Stimulated activated CD4-positive, alpha-beta T cell treated with anti-CD3 and anti-CD28 coated beads, Interleukin-4, amount 100 ng/mL, for 1 hour (primary cell): ENCODE measurements at regions not wholly inside any gene's neighbourhood (a gene's known extent, or its start where the extent isn't known, plus 50 kb on each side); places are given as distances from the start of the nearest gene placed in this dataset.

ENCODE experiments used
- DNase-seq: peaks from one replicate; pipeline ENCODE4 v3.0.0-alpha.2; 2020

- DNase-seq: no peak
Observed at GRCh38 chr13:90116121-90116520, 1231.4 kb upstream of the MIR17HG start.

GRCh38 chr13:90118467-90119071, 1228.9 kb upstream of the MIR17HG start:
- no peak for DNase-seq

DNA sequence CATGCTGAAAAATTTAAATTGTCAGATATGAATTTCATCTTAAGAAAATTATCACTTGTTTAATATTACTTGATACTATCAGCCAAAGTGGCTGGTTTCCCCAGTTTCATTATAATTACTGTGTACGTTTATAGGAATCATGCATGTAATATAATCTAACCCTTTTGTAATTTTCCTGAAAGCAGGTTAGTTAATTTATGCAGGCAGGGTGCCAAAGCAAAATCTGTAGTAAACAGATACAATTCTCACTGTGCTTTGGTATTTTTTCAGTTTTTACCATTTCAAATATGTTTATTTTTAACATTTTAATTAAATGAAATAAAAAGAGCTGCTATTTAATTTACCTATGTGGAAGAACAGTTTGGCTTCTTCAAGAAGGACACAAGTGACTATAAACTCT, 1227.5 kb upstream of the MIR17HG start:
- DNase-seq: no peak

DNA sequence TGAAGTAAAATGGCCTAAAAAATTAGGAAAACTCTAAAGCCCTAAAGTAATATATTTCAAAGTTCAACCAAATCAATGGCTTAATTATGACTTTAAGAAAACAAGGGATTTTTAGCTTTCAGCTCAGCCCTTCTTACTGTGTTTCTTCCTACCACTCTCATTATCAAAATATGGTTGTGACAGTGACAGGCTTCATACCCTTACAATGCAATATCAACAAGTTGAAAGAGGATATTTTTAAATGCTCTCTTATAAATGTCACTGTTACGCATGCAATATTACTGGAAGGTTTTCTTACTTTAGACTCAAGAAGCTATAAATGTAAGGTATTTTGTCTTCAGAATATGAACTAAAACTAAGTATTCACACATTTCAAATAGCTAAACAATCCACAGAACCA, 1225.7 kb upstream of the MIR17HG start:
- DNase-seq: no peak

GRCh38 chr13:90122531-90122930, 1225.0 kb upstream of the MIR17HG start:
- DNase-seq: no peak

- no peak for DNase-seq
Observed at GRCh38 chr13:90135558-90135957, 1211.9 kb upstream of the MIR17HG start.

- no peak for DNase-seq
Observed at GRCh38 chr13:90142251-90142650, 1205.2 kb upstream of the MIR17HG start.

DNA sequence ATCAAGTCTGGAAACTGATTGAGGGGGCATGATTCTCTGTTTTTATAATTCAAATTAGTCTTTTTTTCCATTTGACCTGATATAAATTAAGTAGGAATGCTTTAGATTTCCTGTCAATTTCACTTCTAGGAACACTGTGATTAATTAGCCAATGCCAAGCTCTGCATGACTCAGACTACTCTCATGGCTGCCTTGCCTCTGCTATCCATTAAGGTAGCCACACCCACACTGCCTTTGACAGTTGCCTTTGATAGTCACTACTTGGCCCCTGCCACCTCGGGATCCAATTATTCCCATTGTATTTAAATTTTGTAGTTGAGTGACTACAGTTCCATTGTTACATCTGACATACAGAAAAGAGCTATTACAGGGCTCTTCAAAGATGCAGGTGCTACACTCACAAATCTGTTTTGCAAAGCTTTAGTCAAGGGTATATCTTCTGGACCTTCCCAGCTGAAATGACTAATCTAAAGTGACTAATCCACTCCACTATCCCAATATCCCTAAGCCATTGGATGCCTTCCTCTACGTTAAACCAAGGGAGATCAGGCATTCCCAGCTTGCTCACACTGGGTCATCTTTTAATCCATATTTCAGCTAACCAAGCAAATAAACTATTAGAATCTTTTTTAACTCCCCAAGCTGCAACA, 1193.1 kb upstream of the MIR17HG start:
- DNase-seq: no peak

GRCh38 chr13:90156390-90156789, 1191.1 kb upstream of the MIR17HG start:
- DNase-seq: no peak

DNA sequence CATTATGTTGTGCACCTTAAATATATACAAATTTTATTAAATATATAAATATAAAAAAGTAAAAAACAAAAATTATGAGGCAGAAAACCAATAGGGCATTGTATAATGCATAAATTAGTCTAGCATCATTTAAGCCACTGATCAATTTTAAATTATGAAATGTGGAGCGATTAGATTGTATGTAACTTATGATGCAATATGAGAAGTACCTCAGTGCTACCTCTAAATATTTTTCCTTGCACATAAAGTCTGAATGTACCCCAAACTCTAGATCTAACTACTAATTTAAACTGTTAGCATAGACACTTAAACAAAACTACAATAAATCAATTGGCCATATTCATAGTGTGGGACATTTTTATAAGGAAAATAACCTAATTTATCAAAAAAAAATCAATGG, 1178.5 kb upstream of the MIR17HG start:
- no peak for DNase-seq

- no peak for DNase-seq
Observed at GRCh38 chr13:90170208-90170607, 1177.3 kb upstream of the MIR17HG start.

GRCh38 chr13:90171649-90172048, 1175.8 kb upstream of the MIR17HG start:
- DNase-seq: no peak

DNA sequence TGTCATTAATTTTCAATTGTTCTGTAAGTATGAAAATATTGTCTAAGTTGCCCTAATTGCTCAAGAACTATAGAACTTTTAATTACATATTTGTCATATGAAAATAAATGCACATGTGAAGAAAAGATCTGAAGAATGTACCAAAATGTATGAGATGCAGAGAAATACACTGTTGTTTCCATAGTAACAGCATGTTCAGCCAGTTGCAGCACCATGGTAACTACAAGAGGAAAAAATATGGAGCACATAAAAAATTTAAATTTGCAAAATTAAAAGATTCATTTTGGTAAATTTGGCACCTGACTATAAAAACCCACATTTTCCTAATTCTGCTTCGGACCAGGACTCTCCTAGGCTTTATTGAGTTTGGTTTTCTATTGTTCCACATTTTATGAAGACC, 1170.0 kb upstream of the MIR17HG start:
- no peak for DNase-seq

DNA sequence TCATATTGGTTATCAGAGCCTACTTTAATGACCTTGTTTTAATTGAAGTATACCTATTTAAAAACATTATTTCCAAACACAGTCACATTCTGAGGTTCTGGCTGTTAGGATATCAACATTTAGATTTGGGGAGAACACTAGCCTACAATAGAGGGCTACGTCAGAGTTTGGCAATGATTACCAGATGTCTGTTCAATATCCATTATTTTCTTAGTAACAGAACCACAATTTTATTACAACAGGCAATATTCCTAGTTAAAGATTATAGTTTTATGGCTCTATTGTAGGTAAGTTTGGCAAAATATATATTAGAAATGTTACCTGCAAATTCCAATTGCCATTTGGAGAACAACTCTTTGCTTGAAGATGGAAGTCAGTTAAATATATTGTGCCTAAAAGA, 1163.1 kb upstream of the MIR17HG start:
- no peak for DNase-seq

DNA sequence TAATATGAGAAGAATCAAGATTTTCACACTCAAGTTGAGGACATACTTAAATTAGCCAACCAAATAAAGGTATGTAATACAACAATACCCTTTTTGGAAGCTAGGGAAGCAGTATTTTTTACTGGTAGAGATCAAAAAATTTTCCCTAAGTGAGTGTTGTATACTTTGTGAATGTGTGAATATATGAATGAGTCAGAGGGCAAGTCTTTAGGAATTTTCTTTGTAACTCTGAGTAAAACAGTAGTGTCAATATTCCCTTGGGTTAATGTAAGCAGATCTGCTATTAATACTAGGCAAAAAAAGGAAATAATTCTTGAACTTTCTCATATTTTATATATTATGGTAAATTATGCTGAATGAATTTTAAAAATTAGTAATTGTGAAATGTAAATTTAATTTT, 1161.8 kb upstream of the MIR17HG start:
- no peak for DNase-seq

DNA sequence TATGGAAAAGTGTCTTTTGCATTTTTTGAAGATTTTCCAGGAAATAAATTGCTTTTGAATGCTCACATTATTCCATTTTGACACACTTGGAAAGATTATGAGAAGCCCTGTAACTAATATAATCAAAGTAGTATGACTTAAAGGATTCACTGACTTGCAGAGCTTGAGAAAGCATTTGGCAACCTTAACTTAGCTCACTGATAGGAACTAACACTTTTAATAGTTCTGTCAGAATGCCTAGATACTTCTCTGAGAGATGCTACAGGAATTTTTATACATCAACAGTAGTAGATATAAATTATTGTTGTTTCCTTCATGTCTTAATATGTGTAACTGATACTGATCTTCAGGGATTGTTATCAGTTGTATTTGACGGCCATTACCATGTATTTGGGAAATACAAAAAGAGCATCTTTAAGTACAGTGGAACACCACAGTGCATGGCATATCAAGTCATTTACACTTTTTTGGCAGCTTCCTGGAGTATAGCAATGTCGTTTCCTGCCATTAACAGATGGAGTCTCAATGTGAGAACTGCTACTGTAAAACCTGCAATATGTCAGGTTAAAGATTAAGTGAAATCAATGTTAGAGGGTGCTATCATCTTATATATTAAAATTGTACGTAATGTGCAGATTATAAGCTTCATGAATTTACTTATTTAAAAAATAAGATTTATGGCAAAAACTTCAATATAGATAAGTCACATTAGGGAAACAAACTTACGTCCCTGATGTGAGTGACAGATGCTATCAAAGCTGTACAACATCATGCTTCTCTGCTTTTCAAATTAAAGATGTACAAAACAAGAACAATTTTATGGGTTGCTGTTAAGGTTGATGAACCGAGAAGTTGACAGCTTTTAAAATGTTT, 1159.8 kb upstream of the MIR17HG start:
- DNase-seq: no peak

- DNase-seq: no peak
Observed at GRCh38 chr13:90188351-90188636, 1159.2 kb upstream of the MIR17HG start.

- no peak for DNase-seq
Observed at GRCh38 chr13:90197722-90198121, 1149.8 kb upstream of the MIR17HG start.

GRCh38 chr13:90201202-90201601, 1146.3 kb upstream of the MIR17HG start:
- no peak for DNase-seq

- no peak for DNase-seq
Observed at GRCh38 chr13:90201676-90202460, 1145.6 kb upstream of the MIR17HG start.

- DNase-seq: no peak
Observed at GRCh38 chr13:90205081-90205480, 1142.4 kb upstream of the MIR17HG start.

DNA sequence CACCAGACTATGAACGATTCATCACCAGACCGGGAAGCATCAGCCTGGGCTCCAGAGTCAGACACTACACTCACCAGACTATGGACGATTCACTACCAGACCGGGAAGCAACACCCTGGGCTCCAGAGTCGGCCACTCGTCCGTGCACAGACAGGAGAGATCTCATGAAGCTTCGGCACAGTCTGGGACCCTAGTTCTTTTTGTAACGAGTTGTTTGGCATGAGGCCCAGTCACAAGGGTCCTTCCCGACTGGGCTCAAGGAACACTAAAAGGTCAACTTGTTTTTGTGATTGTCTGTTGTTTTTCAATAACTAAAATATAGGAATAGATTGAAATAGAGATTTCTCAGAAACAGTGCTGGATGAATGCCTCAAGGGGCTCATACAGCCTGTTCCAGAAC, 1141.6 kb upstream of the MIR17HG start:
- no peak for DNase-seq

DNA sequence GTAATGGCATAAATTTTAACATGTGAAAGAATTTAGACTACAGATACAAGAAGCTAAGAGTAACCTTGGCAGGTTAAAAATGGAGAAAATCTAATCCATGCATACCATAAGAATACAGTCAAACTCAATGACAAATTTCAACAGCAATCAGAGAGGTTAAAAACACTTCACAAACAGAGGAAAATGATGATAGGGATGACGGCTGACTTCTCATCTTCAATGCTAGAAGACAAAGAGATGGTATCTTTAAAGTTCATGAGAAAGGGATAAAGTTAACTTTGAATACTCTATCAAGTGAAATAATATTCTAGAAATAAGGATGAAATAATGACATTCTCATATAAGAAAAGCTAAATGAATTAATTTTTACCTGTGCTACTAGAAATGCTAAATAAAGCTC, 1130.2 kb upstream of the MIR17HG start:
- no peak for DNase-seq

DNA sequence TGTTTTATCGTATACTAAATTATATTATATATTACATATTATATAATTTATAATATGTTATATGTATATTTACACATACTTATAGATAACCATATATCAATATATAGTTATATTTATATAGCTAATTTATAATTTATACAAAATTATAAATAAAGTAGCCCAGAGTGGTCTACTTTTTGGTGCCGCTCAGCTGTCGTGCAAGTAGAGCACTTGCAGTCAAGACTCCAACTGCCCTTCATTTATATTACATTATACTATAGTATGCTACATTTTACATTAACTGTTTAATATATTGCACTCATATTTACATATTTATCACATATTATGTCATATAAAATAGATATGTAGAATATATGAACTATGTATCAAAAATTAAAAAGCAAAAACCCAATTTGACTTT, 1124.7 kb upstream of the MIR17HG start:
- no peak for DNase-seq
